Activated CD4-positive, alpha-beta T cell treated with anti-CD3 and anti-CD28 coated beads, Interleukin-2, Interleukin-6, amounts not matched to agents 100 ng/mL and 50 ng/mL, durations not matched to agents 16 hours and 8 hours (primary cell): ENCODE measurements at regions not wholly inside any gene's neighbourhood (a gene's known extent, or its start where the extent isn't known, plus 50 kb on each side); places are given as distances from the start of the nearest gene placed in this dataset.
"Not testable (repeated sequence)": the region's sequence is repeated elsewhere in the genome, so short reads cannot be mapped to it uniquely, and the experiment has no call there.

Experiments
- DNase-seq: peaks from one replicate; pipeline ENCODE4 v3.0.0-alpha.2; 2020

GRCh38 chr3:31300456-31301443, 232.0 kb upstream of the STT3B start:
- DNase-seq, result no peak

DNA sequence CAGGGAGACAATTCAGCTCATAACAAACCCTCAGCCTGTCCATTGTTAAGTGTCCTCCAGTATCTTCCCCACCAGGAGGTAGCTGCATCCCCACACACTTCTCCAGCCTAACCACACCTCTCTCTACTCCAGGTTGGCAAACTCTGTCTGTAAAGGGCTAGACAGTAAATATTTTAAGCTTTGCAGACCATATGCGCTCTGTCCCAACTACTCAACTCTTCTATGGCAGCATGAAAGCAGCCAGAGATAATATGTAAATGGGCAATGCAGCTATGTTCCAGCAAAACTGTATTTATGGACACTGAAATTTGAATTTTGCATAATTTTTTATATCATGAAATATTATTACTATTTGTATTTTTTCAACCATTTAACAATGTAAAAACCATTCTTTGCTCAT, 230.4 kb upstream of the STT3B start:
- DNase-seq, result no peak

GRCh38 chr3:31305340-31305739, 227.4 kb upstream of the STT3B start:
- no peak for DNase-seq

- DNase-seq, result no peak
Measured at GRCh38 chr3:31307131-31307785, 225.5 kb upstream of the STT3B start.

DNA sequence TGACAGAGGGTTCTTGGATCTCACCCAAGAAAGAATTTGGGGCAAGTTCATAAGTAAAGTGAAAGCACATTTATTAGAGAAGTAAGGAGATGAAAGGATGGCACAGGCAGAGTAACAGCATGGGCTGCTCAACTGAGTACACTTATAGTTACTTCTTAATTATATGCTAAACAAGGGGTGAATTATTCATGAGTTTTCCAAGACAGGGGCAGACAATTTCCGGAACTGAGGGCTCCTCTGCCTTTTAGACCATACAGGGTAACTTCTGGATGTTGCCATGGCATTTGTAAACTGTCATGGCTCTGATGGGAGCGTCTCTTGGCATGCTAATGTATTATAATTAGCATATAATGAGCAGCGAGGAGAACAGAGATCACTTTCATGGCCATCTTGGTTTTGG, 221.2 kb upstream of the STT3B start:
- no peak for DNase-seq

DNA sequence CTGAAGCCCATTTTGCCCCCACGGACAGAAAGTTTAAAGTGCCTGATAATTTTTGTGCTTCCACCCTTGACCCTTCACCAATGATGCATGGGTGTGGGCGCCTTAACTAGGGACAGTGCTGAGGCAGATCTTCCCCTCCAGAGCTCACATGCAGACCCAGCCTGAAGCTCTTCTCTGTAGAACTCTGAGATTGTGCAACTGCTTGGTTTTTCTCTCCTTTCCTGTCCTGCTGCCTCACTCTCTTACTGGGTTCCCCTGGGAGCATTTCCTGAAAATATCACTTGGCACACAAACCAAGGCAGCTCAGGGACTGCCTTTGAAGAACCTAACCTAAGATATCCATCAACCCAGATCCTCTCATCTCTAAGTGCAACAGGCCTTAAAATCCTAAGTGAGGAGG, 220.3 kb upstream of the STT3B start:
- DNase-seq, result no peak

DNA sequence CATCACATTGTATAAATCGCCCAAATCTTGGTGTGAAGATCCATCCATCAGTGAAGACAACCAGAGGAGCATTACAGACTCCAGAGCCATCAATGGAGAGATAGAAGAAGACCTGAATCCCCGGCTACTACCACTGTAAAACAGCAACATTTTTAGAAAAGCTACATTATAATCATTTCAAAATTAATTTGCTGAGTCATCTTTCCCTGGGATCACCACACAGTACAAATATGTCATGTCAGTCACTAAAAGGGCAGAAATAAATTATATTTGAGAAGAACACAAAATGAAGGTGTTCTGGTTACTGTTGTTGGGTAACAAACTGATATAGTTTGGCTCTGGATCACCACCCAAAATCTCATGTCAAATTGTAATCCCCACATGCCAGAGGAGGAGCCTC, 218.5 kb upstream of the STT3B start:
- no peak for DNase-seq

GRCh38 chr3:31319332-31319731, 213.4 kb upstream of the STT3B start:
- no peak for DNase-seq

- no peak for DNase-seq
Measured at GRCh38 chr3:31321620-31322019, 211.1 kb upstream of the STT3B start.

GRCh38 chr3:31322460-31322859, 210.3 kb upstream of the STT3B start:
- DNase-seq, result no peak

GRCh38 chr3:31327826-31328357, 204.8 kb upstream of the STT3B start:
- DNase-seq, result not testable (repeated sequence)

DNA sequence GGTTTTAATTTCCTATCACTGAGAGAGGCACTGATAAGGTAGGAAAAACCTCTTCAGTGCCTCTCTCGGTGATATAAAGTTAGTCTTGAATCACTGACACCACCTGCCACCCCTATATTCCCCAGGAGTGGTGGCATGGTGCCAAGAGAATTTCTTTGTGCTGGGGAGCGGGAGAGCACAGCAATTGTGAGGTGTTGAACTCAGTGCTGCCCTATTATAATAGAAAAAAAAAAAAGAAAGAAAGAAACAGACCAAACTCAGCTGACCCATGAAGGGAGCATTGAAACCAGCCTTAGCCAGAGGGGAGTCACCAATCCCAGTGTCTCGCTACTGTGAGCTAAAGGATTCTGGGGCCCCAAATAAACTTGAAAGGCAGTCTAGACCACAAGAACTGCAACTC, 201.4 kb upstream of the STT3B start:
- DNase-seq, result no peak

GRCh38 chr3:31341130-31341529, 191.6 kb upstream of the STT3B start:
- no peak for DNase-seq

- DNase-seq, result no peak
Measured at GRCh38 chr3:31343075-31343474, 189.7 kb upstream of the STT3B start.

GRCh38 chr3:31345581-31345980, 187.1 kb upstream of the STT3B start:
- DNase-seq, result no peak

GRCh38 chr3:31346542-31346979, 186.2 kb upstream of the STT3B start:
- no peak for DNase-seq

DNA sequence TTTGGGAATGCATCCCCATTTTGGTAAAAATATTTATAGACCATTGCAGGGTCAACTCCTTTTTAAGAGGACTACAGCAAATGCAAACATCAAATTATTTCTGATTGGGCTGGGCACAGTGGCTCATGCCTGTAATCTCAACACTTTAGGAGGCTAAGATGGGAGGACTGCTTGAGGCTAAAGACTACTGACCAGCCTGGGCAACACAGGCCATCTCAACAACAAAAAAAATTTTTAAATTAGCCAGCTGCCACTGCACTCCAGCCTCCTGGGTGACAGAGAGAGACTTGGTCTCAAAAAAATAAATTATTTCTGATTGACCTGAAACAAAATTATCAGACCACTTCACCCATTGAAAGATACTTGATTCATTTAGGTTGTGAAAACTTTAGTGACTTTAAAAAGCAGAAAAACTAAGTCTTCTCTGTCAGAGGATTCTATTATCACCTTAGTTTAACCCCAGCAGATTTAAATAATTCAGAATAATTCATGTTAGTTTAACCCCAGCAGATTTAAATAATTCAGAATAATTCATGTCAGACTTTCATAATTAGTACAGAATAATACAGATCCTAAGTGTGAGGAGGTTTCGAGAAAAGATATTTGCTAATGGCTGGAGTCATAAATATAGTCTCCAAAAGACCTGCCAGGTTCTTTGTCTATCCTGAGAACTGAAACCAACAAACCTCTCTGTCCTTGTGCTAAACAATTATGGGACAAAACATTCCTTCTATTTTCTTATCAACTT, 183.6 kb upstream of the STT3B start:
- no peak for DNase-seq

DNA sequence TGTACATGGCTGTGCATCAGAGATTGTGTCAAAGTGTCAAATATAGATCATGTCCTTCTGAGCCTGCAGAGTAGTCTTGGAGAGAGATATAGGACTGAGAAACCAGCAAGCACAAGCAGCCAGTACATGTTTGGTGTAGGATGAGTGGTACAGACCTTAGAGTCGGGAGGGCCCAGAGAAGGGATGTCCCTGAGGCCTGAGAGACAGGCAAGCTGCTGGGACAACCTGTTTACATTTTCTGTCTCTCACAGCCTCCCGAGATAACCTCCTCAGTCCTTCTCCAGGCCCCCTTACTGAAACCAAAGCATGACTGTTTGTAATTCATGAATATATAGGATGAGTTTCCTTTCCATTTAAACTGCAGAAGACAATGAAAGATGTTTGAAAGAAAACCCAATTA, 182.4 kb upstream of the STT3B start:
- DNase-seq, result no peak

- no peak for DNase-seq
Measured at GRCh38 chr3:31352331-31352730, 180.4 kb upstream of the STT3B start.

DNA sequence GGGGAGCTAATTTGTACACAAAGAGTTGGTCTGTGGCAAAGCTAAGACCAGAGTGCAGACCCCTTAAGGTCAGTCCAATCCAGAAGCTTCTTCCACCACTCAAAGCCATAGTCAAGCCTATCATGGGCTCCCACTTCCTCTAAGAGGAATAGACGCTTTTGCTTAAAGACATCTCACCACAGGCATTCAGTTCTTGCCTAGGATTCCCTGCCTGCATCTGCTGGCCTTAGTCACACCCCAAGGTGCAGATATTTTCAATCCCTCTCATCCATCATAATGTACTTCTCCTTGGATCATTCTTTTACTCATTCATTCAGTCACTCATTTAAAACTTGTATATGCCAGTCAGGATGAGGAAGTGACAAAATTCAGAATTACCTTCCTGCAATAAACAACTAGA, 179.6 kb upstream of the STT3B start:
- DNase-seq, result no peak

DNA sequence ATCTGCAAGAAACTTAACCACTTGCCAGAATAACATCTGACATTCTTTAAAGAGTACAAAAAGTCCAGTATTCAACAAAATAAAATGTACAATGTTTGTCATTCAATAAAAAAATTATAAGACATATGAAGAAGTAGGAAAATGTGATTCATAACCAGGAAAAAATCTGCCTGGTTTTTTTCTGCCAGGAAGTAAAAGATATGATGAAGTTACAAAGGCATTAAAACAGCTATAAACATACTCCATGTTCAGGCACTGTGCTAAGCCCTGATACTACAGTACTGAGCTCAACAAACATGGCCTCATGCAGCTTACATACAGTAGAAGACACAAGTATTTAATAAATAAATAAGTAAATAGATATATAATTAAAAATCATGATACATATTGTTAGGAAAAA, 178.4 kb upstream of the STT3B start:
- DNase-seq, result no peak

DNA sequence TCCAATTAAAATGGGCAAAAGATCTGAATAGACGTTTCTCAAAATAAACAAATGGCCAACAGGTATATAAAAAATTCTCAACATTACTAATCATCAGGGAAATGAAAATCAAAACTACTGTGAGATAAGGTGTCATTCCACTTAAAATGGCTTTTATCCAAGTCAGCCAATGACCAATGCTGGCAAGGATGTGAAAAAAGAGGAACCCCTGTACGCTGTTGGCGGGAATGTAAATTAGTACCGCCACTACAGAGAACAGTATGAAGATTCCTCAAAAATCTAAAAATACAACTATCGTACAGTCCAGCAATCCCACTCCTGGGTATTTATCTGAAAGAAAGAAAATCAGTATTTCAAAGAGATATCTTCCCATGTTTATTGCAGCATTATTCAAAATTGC, 176.9 kb upstream of the STT3B start:
- no peak for DNase-seq

DNA sequence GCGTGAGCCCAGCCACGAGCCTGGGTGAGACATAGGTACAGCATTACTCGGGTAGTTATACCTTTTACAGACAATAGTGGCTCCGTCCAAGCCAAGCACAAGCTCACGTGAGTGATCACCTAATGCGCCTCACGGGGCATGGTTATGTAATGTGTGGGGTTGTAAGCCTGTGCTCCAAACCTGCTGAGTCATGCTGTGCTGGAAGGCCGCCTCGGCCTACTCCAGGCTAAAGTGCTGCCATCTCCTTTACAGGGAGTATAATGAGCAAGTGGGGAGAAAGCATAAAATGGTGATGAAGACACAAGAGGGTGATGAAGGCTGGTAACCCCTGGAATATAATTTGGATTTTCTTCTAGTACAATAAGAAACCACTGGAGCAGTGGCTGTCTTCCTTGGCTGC, 175.8 kb upstream of the STT3B start:
- DNase-seq, result peak; percentile 2
